ENCODE measurements at regions not wholly inside any gene's neighbourhood (a gene's known extent, or its start where the extent isn't known, plus 50 kb on each side); places are given as distances from the start of the nearest gene placed in this dataset.

- TF ChIP-seq EZH2 (IDR thresholded peaks at IDR 0.05; ENCODE audit: low read length): no peak
- no peak for TF ChIP-seq CTCF (optimal IDR thresholded peaks at IDR 0.05 in 1 of 3, IDR thresholded peaks at IDR 0.05 in 1 of 3, conservative IDR thresholded peaks at IDR 0.05 in 1 of 3; ENCODE audit: extremely low read depth in 1 of 3, insufficient read depth in 2 of 3, low read length in 3 of 3)
Observed at GRCh38 chr18:31261792-31262582, 56.0 kb upstream of the DSG1 start.
